ENCODE measurements at regions not wholly inside any gene's neighbourhood (a gene's known extent, or its start where the extent isn't known, plus 50 kb on each side); places are given as distances from the start of the nearest gene placed in this dataset.
"Not testable (repeated sequence)": the region's sequence is repeated elsewhere in the genome, so short reads cannot be mapped to it uniquely, and the experiment has no call there.

- H4K20me1 ChIP-seq (ENCODE audit: low read depth): no peaks in the 10 kb centered on the region
Observed at GRCh38 chr6:887583-888235, 194.8 kb upstream of the EXOC2 start.

GRCh38 chr6:886116-886515, 193.2 kb upstream of the EXOC2 start:
- not testable (repeated sequence) for H3K4me1 ChIP-seq; H3K4me3 ChIP-seq; H3K4me2 ChIP-seq; H3K27me3 Mint-ChIP-seq (ENCODE audit: insufficient read depth, low read depth); H3K4me1 Mint-ChIP-seq; H3K27ac Mint-ChIP-seq; H4K20me1 ChIP-seq (ENCODE audit: low read depth); H3K9me3 ChIP-seq (ENCODE audit: low read depth); H3K9ac ChIP-seq; H3K27ac ChIP-seq; H3K36me3 Mint-ChIP-seq; DNase-seq (ENCODE audit: low spot score); H3K9me3 Mint-ChIP-seq; H3K36me3 ChIP-seq; H3K27me3 ChIP-seq; H3F3A ChIP-seq (ENCODE audit: low read depth); H2AFZ ChIP-seq (replicated peaks); H3K4me3 Mint-ChIP-seq; H3K79me2 ChIP-seq (ENCODE audit: low read depth)

More at GRCh38 chr6:887583-888235, 194.8 kb upstream of the EXOC2 start:
- TF ChIP-seq EZH2 (IDR thresholded peaks at IDR 0.05): no peak
- H3K9ac ChIP-seq: no peak overlapping the region
- no peaks in the 10 kb centered on the region for H3K27me3 ChIP-seq
- no peak overlapping the region for H2AFZ ChIP-seq (replicated peaks)
- no peaks in the 10 kb centered on the region for H3K9me3 ChIP-seq (ENCODE audit: low read depth)
- no peaks in the 10 kb centered on the region for H3K79me2 ChIP-seq (ENCODE audit: low read depth)
- no peaks in the 10 kb centered on the region for H3K36me3 ChIP-seq
- Mint-ChIP-seq H3K4me1 (peaks cover 3% of the 10 kb centered on the region), H3K4me3 (no peak overlapping the region), H3K27ac (no peak overlapping the region), H3K36me3 (no peaks in the 10 kb centered on the region), H3K27me3 (ENCODE audit: insufficient read depth, low read depth) (peaks cover 5% of the 10 kb centered on the region), H3K9me3 (no peaks in the 10 kb centered on the region)
- no peak overlapping the region for H3K27ac ChIP-seq
- no peak overlapping the region for H3K4me3 ChIP-seq
- no peaks in the 10 kb centered on the region for H3F3A ChIP-seq (ENCODE audit: low read depth)
- H3K4me1 ChIP-seq: no peaks in the 10 kb centered on the region
- DNase-seq (ENCODE audit: low spot score): no peak
- H3K4me2 ChIP-seq: no peak overlapping the region

- H3K27ac Mint-ChIP-seq: no peak overlapping the region
- no peak for DNase-seq (ENCODE audit: low spot score)
- Histone ChIP-seq H3K9ac (no peak overlapping the region), H3K4me1 (no peaks in the 10 kb centered on the region), H3K79me2 (ENCODE audit: low read depth) (no peaks in the 10 kb centered on the region), H3K4me3 (no peak overlapping the region), H3F3A (ENCODE audit: low read depth) (no peaks in the 10 kb centered on the region), H2AFZ (replicated peaks) (no peak overlapping the region), H3K27ac (no peak overlapping the region), H3K27me3 (no peaks in the 10 kb centered on the region), H3K4me2 (no peak overlapping the region), H3K9me3 (ENCODE audit: low read depth) (no peaks in the 10 kb centered on the region), H3K36me3 (no peaks in the 10 kb centered on the region), H4K20me1 (ENCODE audit: low read depth) (no peaks in the 10 kb centered on the region)
- no peak overlapping the region for H3K4me3 Mint-ChIP-seq
- no peaks in the 10 kb centered on the region for H3K4me1 Mint-ChIP-seq
- no peaks in the 10 kb centered on the region for H3K36me3 Mint-ChIP-seq
- TF ChIP-seq EZH2 (IDR thresholded peaks at IDR 0.05) (no peak), EZH2phosphoT487 (IDR thresholded peaks at IDR 0.05) (no peak), CTCF (IDR thresholded peaks at IDR 0.05) (no peak)
- no peaks in the 10 kb centered on the region for H3K9me3 Mint-ChIP-seq
- H3K27me3 Mint-ChIP-seq (ENCODE audit: insufficient read depth, low read depth): peaks cover 2% of the 10 kb centered on the region
Observed at GRCh38 chr6:885051-885590, 192.2 kb upstream of the EXOC2 start.

DNA sequence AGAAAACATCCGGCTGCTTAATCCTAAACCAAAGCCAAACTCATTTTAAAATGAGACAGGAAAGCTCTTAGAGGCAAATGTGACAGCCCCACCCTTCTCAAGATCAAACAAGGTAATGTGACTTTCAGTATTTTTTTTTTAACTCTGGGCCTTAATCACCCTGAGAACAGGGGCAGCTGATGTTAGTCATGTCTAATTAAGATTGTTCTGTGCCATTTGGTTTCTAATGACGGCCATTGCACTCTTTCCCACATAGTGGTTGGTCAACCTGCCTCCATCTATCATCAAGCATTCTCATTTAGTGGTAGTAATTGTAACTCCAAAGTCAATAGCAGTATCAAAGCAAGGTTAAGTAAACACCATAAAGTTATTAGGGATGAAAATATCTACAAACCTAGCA, 191.6 kb upstream of the EXOC2 start:
- Histone ChIP-seq H2AFZ (replicated peaks) (no peak overlapping the region), H3K9ac (no peak overlapping the region), H3K36me3 (no peaks in the 10 kb centered on the region), H3K9me3 (ENCODE audit: low read depth) (no peaks in the 10 kb centered on the region), H3F3A (ENCODE audit: low read depth) (no peaks in the 10 kb centered on the region), H3K4me2 (no peak overlapping the region), H4K20me1 (ENCODE audit: low read depth) (no peaks in the 10 kb centered on the region), H3K27me3 (no peaks in the 10 kb centered on the region), H3K4me3 (no peak overlapping the region), H3K4me1 (no peaks in the 10 kb centered on the region), H3K27ac (no peak overlapping the region), H3K79me2 (ENCODE audit: low read depth) (no peaks in the 10 kb centered on the region)
- Mint-ChIP-seq H3K36me3 (no peaks in the 10 kb centered on the region), H3K9me3 (no peaks in the 10 kb centered on the region), H3K27me3 (ENCODE audit: insufficient read depth, low read depth) (peaks cover 2% of the 10 kb centered on the region), H3K27ac (no peak overlapping the region), H3K4me3 (no peak overlapping the region), H3K4me1 (peaks cover under 1% of the 10 kb centered on the region)
- DNase-seq (ENCODE audit: low spot score): no peak
- TF ChIP-seq EZH2 (IDR thresholded peaks at IDR 0.05) (no peak), CTCF (IDR thresholded peaks at IDR 0.05) (no peak), EZH2phosphoT487 (IDR thresholded peaks at IDR 0.05) (no peak)
